ENCODE measurements at regions not wholly inside any gene's neighbourhood (a gene's known extent, or its start where the extent isn't known, plus 50 kb on each side); places are given as distances from the start of the nearest gene placed in this dataset.

DNA sequence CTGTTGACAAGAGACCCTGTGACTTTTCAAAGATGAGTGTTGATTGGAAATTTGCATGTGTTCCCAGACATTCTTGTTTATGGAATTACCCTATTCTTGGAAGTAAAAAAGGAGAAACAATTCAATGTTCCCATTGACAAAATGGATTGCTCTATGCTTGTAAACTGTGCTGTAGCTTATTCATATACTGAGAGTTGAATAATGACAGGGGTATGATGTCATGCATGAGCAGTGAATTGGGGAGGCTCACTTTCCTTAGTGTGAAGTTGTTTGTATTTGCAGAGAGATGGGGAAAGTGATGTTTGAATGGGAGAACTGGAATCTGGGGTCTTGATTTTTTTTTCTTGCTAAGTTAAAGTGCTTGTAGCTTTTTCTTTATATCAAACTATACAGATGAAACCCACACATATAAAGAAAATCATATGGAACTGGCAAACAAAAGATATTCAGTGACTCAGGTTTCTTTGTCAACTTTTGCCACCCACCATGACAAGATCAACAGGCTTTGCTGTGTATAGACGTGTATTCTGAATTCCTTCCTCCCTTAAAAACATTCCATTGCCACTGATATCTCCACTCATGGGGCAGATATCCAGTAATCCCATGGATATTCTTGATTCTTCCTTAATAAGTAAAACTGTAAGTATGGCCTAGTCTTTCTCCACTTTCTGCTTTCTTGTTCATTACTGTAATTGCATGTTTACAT lies 97.8 kb upstream of the JAG1 start:
- no peak for DNase-seq

DNA sequence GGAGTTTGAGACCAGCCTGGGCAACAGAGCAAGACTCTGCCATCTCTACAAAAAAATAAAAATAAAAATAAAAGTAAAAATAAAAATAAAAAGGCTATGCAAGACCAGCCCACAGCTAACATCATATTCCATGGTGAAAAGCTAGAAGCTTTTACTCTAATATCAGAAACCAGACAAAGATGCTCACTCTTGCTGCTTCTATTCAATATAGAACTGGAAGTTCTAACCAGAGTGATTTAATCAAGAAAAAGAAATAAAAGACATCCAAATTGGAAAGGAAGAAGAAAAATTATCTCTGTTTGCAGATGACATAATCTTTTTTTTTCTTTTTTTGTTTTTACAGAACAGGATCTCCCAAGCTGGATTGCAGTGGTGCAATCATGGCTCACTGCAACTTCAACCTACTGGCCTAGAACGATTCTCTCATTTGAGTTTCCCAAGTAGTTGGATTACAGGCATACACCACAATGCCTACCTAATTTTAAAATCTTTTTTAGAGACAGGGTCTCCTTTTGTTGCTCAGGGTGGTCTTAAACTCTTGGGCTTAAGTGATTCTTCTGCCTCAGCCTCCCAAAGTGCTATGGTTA lies 100.7 kb upstream of the JAG1 start:
- no peak for DNase-seq

GRCh38 chr20:10777710-10778109 lies 103.9 kb upstream of the JAG1 start:
- no peak for DNase-seq

DNA sequence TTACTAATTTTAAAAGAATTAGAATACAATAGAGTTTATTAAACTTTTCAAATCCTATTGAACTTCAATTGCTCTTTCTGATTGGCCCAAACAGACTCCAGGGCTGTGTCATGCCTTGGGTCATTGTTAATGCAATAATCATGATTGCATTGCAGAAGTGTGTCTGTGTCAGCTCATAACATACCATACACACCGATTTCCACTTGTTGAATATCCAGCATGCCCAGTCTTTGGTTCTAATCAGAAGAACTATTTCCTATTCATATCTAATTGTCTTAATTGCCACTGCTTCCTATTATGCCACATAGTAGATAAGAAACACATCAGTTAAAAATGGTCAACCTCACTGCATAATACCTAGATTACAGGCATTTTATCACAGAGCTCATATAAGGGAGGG lies 106.1 kb upstream of the JAG1 start:
- DNase-seq = no peak

DNA sequence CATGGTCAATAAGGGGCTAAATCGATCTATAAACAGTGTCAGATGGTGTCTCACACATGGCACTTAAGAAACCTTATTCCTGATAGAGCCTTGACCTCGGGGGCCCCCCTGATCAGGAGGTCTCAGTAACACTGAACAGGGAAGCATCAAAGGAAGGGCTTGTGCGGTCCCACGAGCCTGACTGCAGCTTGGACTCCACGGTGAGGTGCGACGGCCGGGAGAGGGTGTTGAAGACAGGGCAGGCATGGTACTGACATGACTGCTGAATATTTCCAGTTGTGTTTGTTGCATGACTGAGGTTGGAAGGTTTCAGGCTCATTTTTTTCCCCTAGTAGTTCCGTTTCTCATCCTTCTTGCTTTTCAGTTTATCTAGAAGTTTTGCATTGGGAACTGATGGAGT lies 107.1 kb upstream of the JAG1 start:
- no peak for DNase-seq

- no peak for DNase-seq
Observed at GRCh38 chr20:10781526-10781925, 107.7 kb upstream of the JAG1 start.

DNA sequence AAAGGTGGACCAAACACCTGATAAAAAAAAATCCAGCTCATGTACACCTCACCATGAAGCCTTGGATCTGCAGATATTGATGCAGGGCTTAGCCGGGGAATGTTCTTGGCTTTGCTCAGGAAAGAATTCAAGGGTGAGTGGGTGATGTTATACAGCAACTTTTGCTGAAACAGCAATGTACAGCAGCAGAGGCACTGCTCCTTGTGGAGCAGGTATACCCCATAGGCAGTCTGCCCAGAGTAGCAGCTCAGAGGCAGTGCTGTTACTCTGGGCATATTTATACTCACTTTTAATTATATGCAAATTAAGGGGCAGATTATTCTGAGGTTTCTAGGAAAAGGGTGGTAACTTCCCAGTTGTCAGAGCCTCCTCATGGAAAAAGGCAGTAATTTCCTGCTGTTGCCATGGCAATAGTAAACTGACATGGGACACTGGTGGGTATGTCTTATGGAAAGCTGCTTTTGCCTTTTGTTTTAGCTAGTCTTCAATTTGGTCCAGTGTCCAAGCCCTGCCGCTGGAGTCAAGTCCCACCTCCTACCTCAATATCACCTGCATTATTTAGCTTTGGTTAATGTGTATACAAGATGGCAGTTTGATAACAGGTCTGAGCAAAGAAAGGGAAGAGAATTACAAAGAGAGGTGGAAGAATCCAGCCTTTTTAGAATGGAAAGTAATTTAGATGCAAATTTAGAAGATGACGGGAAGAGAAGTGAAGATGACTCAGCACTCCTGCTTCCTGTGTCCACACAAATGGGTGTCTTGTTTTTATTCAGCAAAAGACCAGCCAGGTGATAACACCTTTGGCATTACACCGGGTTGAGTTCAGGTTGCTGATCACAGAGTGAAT lies 110.1 kb upstream of the JAG1 start:
- DNase-seq = no peak

- DNase-seq = peak; percentile 33
Observed at GRCh38 chr20:10784554-10785183, 110.9 kb upstream of the JAG1 start.

GRCh38 chr20:10786678-10787077 lies 112.9 kb upstream of the JAG1 start:
- no peak for DNase-seq

DNA sequence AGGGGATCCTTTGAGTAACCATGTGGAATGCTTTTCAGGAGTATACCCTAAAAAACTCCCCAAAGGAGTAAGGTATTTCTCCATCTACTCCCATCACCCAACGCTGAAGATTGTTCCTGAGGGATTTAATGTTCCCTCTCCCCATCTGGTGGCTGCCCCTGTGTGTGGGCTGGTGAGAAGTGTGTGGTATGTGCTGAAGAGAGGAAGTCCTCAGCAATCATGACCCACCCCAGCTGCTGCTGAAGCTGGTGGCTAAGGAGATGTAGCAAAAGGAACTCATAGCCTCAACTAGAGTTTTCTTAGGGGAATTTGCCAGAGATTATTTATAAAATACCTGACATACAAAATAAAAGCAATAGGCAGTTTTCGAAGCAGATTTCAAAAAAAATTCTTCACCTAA lies 114.3 kb upstream of the JAG1 start:
- no peak for DNase-seq

GRCh38 chr20:10788877-10789276 lies 115.1 kb upstream of the JAG1 start:
- DNase-seq = no peak

GRCh38 chr20:10789386-10789785 lies 115.6 kb upstream of the JAG1 start:
- no peak for DNase-seq

DNA sequence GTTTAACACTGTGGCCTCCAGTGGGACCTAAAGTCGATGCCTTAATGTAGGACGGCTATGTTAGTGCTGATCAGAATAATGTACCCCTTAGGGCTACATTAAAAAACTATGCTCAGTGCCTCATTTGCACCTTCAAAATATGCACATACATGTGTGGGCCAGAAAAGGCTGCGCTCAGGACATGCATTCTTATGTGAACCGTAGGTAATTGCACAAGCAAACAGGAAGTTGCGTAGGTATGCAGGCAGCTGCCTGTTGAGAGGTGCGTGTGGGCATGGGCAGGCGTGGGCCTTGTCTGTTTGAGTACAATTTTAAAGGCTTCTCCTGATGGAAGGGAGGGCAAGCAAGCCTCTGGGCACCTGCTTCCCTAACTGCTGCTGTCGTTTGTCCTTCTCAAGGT lies 116.2 kb upstream of the JAG1 start:
- DNase-seq = no peak

DNA sequence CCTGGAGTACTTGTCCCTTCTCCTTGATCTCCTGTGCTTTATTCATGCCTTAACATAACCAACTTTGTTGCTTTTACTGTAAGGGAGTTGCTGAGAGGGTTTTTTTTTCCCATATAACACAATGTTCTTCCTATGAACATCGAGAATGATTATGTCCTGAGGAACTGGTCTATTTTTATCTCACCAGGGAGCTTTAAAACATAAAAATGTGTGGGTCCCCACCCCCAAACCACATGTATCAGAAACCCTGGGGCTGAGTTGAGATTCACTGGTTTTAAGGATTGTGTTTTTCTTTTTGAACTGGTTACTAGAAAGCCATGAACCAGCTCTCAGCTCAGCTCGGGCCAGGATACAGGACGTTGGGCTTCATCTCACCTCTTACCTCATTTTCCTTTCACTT lies 118.5 kb upstream of the JAG1 start:
- DNase-seq = no peak

DNA sequence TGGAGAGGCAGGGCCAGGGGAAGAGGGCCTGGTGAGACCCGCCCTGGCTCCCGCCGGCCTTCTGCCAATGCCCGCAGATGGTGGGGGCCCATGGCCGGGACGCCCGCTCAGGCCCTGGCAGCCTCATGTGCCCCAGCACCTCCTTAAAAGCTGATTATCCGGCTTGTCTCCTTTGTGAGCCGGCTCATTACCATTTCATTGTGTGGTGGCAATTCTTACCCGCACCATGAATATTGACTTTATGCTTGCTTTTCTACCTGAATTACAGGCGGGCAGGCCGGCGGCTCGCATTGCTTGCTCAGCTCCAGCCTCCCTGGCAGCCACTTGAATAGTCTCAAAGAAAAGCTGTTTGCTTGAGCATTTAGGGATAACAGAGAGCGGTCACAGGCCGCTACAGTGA lies 120.0 kb upstream of the JAG1 start:
- no peak for DNase-seq

- DNase-seq = no peak
Observed at GRCh38 chr20:10794765-10795164, 121.0 kb upstream of the JAG1 start.

GRCh38 chr20:10795286-10796026 lies 121.7 kb upstream of the JAG1 start:
- DNase-seq = no peak

- DNase-seq = no peak
Observed at GRCh38 chr20:10798811-10799210, 125.0 kb upstream of the JAG1 start.

GRCh38 chr20:10799735-10800134 lies 125.9 kb upstream of the JAG1 start:
- DNase-seq = no peak

GRCh38 chr20:10800288-10800687 lies 126.5 kb upstream of the JAG1 start:
- no peak for DNase-seq

DNA sequence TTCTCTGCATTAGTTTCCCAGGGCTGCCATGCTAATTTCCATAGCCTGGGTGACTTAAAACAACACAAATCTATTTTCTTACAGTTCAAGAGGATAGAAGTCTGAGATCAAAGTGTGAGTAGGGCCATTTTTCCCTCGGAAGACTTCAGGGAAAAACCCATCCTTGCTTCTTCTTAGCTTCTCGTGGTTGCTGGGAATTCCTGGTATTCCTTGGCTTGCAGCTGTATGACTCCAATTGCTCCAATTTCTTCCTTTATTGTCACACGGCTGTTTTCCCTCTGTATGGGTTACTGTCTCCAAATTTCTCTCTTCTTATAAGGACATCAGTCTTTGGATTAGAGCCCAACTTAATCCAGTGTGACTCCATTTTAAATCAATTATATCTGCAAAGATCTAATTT lies 128.4 kb upstream of the JAG1 start:
- no peak for DNase-seq

- DNase-seq = no peak
Observed at GRCh38 chr20:10805764-10806163, 132.0 kb upstream of the JAG1 start.

DNA sequence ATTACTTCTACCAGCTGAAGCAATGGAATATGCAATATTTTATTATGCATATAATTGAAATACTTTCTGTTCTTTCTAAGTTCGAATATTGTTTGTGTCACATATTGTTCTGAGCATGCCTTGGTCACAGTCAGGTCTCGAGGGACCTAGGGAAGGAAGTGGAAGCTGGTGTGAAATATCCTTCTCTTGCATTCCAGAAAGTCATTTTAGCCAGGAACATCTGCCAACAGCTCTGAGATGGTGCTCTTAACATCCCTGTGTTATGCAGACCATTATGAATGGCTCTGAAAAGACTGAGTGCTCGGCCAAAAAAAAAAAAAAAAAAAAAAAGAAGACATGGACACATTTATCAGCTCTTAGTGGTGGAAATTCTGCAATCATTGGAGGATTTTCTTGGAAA lies 132.7 kb upstream of the JAG1 start:
- DNase-seq = no peak
